Inflammatory macrophage treated with lipopolysaccharide for 4 hours (primary cell): ENCODE measurements at regions not wholly inside any gene's neighbourhood (a gene's known extent, or its start where the extent isn't known, plus 50 kb on each side); places are given as distances from the start of the nearest gene placed in this dataset.
"Not testable (repeated sequence)": the region's sequence is repeated elsewhere in the genome, so short reads cannot be mapped to it uniquely, and the experiment has no call there.

Experiments
- DNase-seq: peaks from one replicate; pipeline ENCODE4 v3.0.0-alpha.2; 2020

- not testable (repeated sequence) for DNase-seq
These were observed 124.3 kb downstream of the PTCHD1 start for GRCh38 chrX:23458957-23459356.

DNA sequence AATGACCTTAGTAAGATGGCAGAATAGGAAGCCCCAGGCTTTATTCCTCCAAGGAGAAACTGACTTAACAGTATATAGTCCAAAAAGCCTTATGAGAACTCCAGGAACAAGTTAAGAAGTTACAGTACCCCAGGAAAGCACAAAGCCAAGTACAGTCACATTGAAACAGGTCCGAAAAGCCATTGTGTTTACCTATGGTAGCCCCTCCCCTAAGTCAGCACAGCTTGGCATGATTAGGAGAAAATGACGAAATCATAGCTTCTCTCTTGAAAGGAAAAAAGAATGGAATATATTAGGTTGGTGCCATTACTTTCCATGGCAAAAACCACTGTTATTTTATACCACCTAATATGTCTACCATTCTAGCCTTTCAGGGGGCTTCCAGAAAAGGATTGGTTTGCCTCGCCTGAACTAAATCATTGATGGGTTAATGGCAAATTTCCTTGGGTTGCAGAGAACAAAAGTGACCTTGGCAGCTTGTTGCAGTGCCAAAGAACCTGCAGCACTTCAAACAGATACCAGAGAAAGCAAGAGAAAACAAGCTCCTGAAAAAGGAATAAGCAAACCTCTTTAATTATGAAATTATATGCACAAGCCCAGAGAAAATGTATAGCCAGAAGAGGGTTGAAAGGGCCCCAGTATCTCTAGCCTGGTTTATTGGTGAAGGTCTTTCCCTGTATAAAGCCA lies 130.6 kb downstream of the PTCHD1 start:
- no peak for DNase-seq

- no peak for DNase-seq
These were observed 131.3 kb downstream of the PTCHD1 start for GRCh38 chrX:23465985-23466384.

DNA sequence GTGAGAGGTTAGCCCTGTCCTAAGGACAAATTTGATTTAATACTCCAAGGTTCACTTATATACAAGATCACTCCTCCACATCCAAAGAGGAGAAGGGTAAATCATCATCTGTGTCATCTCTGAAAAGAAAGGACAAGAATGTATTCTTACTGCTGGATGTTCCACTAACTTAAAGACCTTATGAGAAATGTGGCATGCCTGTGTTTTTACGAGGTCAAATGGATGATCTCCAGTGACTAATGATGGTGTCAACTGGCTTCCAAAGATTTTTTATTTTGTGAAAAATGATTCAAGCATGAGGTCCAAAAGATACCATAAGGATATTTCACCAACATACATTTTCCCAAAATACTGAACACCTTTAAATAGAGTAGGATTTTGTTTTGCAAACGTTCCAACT lies 143.4 kb downstream of the PTCHD1 start:
- no peak for DNase-seq

DNA sequence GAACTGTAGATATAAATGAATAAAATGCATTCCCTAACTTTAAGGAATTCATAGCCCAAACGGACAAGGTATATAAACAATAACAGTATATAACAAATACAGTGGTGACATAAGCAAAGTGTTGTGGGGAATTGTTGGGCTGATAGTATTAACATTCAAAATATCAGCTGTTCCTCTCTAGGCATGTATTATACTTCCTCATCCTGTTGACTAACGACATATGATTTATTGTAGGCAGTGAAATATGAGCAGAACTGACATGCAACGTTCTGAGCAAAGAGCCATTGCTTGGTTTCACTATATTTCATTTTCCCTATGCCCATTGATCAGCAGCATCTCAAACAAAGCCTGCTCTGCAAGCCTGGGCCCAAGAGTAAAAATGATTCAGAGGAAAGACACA lies 143.9 kb downstream of the PTCHD1 start:
- no peak for DNase-seq

DNA sequence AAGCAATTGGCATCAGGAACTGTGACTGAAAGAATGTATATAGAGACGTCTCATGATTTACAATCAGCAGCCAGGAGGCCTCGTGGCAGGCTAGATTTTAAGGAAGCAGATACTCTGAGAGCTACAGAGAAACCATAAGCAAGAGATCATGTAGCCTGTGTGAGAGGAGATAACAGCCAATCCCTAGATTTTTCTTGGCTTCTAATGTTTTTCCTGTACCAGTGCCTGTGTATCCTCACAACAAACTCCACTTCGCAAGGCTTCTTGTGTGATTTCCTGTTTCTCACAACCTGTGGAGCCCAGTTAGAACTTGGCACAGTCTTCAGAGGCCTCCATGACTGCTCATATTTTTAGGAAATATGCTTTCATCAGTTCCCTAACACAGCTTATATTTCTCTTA lies 147.9 kb downstream of the PTCHD1 start:
- DNase-seq, result no peak

DNA sequence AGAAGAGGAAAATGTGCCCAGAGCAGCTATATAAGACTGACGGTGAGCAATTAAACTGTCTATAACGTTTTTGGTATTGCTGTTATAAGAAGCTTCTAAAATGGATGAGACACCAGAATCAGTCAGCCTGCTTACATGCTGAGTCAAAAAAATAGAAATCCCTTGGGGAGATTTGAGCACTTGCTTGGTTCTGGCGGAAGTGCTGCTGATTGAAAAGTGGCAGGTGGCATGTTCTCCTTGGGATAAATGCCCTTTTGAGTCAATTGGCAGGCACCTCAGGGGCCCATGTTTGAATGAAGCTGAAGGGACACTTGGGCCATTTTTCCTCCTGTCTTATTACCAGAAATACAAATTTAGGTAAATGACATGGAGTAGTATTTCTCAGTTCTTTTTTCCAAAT lies 148.7 kb downstream of the PTCHD1 start:
- no peak for DNase-seq

DNA sequence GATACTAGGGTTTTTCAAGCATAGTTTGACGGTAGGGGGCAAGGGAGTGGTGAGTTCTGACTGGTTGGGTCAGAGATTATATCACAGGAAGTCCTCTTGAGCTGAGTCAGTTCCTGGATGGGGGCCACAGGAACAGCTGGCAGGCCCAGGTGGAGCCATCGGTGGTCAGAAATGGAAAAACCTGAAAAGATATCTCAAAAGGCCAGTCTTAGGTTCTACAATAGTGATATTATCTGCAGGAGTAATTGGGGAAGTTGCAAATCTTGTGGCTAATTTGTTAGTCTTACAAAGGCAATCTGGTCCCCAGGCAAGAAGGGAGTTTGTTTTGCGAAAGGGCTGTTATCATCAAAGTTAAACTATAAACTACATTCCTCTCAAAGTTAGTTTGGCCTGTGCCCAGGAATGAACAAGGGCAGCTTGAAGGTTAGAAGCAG lies 159.3 kb downstream of the PTCHD1 start:
- no peak for DNase-seq

DNA sequence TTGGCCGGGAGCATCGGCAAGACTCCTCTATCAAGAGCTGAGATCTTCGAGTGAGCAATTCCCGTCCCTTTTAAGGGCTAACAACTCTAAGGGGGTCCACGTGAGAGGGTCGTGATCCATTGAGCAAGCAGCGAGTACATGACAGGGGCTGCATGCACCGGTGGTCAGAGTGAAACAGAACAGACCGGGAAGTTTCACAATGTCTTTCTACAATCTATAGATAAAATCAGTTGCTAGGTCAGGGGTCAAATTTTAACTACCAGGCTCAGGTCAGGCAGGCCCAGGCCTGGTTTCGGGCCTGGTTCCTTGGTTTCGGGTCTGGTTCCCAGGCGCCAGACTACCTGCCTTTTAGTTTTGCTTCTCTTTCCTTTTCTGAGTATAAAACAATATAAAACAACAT lies 160.1 kb downstream of the PTCHD1 start:
- DNase-seq, result no peak

DNA sequence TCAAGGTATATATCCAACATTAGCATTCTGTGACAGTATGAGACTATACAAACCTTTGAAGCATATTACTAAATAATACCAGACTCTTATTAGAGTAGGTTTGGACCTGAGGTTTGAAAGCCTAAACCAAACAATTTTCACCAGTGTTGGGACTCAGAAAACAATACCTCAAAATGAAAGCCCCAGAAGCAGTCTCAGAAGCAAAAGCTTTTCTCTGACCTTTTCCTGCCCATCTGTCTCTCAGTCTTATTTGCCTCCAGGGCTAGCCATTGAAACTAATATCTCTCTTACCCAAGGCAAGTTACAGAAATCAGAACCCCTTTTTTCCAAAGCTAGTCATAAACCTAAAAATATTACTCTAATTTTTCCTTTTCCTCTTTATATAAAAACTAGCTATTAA lies 163.3 kb downstream of the PTCHD1 start:
- no peak for DNase-seq

- no peak for DNase-seq
These were observed 165.3 kb upstream of the PRDX4 start for GRCh38 chrX:23501974-23502373.

- no peak for DNase-seq
These were observed 163.3 kb upstream of the PRDX4 start for GRCh38 chrX:23503835-23504539.

DNA sequence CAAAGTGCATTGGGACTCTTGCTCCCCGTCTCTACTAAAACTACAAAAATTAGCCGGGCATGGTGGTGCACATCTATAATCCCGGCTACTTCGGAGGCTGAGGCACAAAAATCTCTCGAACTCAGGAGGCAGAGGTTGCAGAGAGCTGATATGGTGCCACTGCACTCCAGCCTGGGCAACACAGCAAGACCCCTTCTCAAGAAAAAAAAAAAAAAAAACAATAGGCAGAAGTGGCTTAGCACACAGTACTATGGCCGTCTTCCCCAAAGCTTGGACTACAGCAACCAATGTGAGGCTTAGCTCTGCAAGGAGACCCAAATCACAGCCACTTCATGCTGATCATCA lies 162.8 kb upstream of the PRDX4 start:
- DNase-seq, result no peak

GRCh38 chrX:23504895-23505294 lies 162.4 kb upstream of the PRDX4 start:
- DNase-seq, result no peak

DNA sequence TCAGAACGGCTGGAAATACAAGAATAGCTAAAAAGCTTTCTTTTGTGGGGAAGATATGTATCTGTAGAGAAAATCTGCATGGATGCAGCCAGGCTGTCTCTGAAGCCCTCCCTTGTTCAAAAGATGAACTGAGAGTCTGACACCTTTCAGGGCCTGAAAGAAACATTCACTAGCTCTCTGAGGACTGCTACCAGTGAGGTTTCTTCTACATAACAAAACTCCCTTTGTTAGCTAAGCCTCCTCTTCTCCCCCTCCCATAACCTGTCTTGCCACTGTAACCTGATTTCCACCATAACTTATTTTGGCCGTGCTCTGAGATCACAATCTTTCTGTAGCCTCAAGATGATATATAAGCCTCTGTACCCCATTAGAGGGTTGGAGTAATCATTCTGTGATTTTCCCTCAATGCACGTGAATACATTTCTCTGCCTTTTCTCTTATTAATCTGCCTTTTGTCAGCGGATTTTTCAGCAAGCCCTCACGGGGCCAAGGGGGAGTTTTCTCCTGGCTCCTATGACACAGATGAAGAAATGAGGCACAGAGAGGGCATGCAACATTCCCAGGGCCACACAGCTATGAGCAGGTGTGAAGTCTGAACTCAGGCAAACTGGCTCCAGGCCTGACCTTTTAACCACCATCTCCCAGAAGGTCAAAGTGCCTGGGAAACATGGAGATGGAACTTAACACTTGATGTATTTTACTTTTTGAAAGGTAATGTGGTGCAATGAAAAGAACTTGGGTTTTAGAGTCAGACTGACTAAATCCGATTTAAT lies 161.6 kb upstream of the PRDX4 start:
- DNase-seq, result no peak

- no peak for DNase-seq
These were observed 158.0 kb upstream of the PRDX4 start for GRCh38 chrX:23509256-23509655.

GRCh38 chrX:23511793-23512192 lies 155.5 kb upstream of the PRDX4 start:
- no peak for DNase-seq

- no peak for DNase-seq
These were observed 154.2 kb upstream of the PRDX4 start for GRCh38 chrX:23513121-23513520.

DNA sequence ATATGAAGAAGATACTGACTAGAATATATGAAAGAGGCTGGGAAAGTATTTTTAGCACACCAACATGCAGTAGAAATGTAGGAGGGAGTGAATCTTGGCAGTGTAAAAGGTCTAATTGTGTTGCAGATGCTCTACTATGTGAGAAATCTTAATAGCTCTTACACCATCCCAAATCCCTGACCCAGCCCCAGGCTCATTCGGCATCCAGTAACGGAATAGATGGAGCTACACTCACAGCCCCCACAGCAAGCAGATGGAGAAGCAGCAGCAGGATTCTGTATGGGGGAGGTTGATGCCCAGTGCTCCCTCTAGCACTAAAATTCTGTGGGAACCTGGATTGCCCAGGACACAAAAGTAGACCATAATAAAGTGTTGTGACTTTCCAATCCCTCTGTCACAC lies 153.2 kb upstream of the PRDX4 start:
- no peak for DNase-seq

GRCh38 chrX:23515028-23515427 lies 152.3 kb upstream of the PRDX4 start:
- DNase-seq, result no peak

DNA sequence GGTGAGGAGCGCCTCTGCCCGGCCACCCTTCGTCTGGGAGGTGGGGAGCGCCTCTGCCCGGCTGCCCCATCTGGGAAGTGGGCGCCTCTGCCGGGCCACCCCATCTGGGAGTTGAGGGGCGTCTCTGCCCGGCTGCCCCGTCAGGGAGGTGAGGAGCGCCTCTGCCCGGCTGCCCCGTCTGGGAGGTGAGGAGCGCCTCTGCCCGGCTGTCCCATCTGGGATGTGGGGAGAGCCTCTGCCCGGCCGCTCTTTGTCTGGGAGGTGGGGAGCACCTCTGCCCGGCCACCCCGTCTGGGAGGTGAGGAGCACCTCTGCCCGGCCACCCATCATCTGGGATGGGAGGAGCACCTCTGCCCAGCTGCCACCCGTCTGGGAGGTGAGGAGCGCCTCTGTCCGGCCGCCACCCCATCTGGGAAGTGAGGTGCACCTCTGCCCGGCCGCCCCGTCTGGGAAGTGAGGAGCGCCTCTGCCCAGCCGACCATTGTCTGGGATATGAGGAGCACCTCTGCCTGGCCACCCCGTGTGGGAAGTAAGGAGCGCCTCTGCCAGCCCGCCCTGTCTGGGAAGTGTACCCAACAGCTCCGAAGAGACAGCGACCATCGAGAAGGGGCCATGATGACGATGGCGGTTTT lies 144.2 kb upstream of the PRDX4 start:
- not testable (repeated sequence) for DNase-seq

DNA sequence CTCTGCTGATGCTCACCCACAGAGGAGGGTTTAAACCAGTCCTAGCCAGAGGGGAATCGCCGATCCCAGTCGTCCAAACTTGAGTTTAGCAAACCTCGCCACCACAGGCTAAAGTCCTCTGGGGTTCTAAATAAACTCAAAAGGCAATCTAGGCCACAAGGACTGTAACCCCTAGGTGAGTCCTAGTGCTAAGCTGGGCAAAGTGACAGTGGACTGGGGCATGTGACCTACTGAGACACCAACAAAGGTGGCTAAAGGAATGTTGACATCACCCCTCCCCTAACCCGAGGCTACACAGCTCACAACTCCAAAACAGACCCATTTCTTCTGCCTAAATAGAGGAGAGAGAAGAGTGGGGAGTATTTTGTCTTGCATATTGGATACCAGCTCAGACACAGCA lies 142.8 kb upstream of the PRDX4 start:
- DNase-seq, result no peak

DNA sequence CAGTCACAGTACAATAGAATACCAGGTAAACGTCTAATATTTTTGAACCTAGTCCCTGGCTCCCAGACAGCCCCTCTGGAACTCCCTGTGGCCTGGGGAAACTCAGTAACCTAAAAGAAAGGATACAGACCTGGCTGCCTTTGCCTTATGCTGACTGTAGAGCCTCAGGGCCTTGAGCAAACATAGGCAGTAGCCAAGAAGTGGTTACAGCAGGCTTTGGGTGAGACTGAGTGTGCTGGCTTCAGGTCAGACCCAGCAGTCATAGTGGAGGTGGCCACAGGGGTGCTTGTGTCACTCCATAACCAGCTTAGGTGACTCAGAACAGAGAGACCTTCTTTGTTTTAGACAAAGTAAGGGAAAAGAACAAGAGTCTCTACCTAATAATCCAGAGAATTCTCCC lies 141.8 kb upstream of the PRDX4 start:
- DNase-seq, result no peak

DNA sequence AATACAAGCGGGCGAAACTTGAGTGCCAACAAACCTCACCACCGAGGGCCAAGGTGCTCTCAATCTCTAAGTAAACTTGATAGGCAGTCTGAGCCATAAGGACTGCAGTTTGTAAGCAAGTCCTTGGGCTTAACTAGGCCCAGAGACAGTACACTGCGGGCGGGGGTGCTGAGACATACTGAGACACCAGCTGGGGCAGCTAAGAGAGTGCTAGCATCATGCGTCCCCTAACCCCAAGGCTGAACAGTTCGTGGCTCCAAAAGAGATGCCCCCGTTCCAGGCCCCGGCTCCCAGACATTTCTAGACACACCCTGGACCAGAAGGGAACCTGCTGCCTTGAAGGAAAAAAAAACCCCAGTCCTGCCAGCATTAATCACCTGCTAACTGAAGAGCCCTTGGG lies 126.8 kb upstream of the PRDX4 start:
- DNase-seq, result no peak
